ENCODE measurements at regions not wholly inside any gene's neighbourhood (a gene's known extent, or its start where the extent isn't known, plus 50 kb on each side); places are given as distances from the start of the nearest gene placed in this dataset.

DNA sequence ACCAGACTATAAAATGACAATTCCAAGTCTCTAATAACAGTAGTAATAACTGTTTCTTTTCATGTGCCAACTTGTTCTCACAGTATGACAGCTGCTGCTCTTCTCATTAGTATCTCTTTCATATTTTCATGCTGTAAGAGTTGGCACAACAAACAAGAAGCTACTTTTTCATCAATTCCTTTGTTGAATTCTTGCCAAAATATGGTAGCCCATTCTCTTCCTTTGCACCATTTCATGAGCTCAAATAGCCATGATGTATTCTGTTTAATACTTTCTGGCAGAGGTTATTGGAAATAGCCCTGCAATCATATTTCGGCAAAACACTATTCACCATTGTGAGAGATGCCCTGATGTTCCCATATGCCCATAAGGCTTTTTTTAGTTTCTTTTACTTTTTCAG lies 1100.7 kb downstream of the TRHDE start:
- DNase-seq = no peak

DNA sequence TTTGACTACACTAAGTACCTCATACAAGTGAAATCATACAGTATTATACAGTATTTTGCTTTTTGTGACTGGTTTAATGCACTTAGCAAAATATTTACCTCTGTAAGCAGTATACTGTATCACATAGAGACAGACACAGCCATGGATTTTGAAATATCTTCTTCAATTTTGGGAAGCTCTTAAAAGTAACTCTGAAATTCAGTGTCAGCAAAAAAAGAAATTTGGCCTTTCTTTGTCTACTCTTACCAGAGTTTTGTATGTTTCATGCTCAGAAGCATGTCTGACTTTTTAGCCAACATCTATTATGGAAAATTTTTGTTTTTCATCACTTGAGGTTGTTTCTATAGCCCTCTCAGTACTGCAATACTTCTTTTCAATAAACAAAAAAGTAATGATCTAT lies 1102.2 kb downstream of the TRHDE start:
- no peak for DNase-seq

DNA sequence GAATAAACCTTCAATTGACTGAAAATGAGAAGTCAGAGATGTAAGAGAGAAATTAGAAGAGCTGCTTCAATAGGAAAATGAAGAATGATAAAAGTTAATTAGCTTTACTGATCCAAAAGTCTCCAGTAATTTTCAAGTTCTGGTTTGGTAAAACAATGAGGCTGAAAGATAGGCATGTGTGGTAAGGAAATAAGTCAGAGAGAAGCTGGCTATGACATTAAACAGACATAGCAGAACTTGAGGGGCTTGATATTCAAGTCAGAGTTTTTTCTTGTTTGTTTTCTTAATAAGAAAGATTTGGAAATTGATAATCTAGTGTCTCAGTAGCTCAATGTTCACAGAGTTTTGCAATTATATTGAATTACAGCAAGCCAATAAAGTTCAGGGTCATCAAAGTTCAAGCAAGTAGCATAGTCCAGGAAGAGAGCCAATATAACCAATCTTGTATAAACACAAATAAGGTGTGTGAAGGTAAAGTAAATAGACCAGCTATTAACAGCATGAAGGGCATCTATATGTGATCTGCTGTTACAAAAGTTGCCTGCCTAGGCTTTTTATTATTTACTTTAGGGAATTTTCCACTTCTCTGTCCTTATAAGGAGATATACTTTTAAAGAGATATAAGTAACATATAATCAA lies 1111.5 kb downstream of the TRHDE start:
- DNase-seq = no peak

DNA sequence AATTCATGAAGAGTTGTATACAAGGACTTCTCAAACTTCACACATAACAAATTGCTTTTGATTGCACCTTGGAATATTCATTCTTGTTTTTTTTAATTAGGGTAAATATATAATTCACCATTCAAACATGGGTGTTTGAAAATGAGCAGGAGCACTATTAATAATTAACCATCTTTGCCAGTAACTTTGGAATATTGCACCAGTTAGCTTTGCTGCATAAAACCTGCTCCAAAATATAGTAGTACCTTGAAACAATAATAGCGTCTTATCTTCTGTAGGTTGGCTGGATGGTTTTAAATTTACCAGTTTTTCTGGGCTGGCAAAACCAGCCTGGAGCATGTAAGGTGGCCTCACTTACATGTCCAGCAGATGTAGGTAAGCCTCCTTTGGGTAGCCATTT lies 1112.4 kb downstream of the TRHDE start:
- no peak for DNase-seq

DNA sequence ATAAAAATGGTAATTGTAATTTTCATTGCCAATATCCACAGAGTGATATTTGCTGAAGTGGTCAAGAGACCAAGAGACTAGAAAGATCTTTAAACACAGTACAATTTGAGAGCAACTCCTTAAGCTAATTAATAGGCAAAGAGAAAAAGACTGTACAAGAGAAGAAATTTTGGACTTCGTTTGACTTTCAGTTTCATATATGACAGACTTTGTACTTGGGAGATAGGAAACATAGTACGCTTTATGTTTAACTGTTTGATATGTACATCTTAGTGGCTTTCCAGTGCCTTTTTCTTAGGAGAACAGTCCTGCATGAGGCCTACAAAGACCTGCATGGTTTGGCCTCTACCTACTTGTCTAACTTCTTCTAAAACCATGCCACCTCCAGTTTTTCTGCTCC lies 1118.1 kb downstream of the TRHDE start:
- no peak for DNase-seq

DNA sequence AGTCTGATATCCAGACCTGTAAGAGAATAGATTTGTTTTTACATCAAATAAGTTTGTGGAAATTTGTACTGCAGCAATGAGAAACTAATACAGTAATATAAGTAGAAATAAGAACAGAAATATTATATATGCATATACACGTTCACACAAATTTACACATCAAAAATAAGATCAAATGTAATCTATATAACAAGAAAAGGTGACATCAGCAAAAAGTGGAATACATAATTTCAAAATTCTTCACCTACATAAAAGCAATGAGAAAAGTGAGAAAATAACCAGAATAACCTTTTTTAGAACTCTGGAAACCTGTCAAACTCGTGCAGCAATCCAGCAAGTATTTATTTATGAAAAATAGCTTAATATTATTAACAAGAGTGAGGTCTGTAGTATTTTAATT lies 1124.6 kb upstream of the ATXN7L3B start:
- no peak for DNase-seq

DNA sequence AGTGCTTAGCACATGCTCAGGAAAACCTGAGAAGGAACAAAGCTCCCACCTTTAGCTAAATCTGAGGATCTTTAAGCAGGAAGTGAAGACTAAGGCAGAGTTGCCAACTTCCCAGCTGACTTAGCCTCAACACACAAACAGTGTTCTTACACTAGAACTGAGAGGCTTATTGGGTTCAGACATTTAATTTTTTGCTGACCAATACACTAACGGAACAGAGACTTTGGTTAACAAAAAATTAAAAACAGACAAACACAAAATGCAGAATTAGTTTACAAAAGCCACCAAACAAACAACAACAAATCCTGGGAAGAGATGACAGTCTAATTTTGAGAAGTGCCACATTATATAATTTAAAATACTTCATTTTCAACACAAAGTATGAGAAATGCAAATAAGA lies 1123.7 kb upstream of the ATXN7L3B start:
- no peak for DNase-seq

DNA sequence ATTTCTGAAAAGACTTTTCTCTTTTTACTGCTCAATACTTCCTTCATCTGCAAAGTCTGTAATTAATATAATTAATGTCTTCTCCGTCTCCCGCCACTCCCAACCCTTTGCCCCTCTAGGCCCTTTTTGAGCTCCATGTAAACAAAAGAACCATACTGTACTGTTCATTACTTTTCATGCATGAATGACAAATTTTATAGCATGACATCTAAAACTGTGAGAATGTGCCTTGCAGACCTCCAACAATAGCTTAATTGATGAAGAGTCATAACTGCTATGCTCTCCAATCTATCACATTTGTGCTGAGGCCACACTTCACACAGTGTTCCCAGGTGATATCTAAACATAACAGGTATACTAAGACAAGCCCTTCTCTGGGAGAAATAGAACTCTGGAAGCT lies 1122.7 kb upstream of the ATXN7L3B start:
- no peak for DNase-seq

DNA sequence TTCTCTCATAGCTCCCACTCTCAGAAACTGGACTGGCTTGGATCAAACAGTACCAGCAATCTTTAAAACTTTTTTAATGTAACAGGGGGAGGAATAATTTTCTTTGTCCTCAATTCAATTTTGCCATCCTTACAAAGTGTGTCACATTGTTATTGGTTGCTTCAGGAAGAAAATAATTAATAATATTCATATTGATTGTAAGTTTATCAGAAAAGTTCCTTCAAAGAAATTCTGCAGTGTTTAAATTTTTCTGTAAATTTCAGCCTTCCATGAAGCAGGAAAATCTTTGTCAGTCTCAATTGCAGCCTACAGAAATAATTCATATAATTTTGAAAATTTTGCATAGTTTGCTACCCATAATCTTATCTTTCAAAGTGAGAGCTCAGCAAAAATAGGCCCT lies 1119.1 kb upstream of the ATXN7L3B start:
- DNase-seq = no peak

DNA sequence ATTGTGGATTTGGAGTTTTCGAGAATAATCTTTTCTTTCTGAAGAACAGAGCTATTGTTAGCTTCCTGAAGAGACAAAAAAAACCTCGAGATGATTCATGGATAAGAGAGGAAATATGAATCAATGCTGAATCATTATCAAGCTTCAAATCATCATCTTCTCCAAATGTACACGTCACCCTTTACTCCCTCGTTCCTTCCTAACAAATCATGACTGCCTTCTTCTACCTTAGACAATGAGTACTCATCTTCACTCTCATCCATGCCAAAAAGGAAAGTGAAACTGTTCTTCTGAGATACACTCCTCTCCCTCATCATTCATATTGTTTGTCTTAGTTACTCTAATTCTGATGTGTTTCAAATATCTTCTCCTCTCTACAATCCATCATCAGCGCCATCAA lies 1115.8 kb upstream of the ATXN7L3B start:
- DNase-seq = no peak

DNA sequence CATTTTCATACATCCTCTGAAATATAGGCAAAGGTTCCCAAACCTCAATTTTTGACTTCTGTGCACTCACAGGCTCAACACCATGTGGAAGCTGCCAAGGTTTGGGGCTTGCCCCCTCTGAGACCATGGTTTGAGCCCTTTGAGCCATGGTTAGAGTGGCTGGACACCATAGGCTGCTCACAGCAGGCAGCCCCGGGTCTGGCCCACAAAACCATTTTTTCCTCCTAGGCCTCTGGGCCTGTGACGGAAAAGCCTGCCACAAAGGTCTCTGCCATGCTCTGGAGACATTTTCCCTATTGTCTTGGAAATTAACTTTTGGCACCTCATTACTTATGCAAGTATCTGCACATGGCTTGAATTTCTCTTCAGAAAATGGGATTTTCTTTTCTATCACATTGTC lies 1113.2 kb upstream of the ATXN7L3B start:
- DNase-seq = no peak

DNA sequence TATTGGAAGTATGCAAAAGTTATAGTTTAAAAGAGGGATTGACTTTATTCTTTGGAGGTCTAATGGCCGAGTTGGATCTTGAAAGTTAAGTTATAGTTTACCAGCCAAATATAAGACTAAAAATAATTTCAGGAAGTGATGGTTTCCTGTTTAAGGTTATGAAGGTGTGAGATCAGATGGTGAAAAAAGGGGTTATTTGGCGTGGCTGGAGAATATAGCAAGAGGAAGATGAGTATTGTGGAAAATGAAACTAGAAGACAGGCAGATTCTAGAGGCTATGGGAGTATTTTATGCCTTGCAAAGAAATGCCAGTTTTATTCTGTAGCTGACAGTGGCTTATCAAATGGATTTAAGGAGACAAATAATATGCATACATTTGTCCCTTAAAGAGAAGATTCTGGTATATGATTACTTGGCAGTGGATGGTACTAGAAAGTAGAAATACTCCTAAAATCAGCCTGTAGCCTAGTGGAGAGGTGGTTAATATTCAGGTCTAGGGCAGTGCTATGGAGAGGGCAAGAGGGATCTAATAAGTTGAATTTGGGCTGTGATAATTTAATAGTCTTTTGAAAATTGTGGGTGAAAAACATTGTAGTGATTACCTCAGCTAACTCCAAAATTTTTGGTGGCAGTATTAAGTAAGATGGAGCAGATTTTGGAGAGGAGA lies 1091.8 kb upstream of the ATXN7L3B start:
- no peak for DNase-seq

DNA sequence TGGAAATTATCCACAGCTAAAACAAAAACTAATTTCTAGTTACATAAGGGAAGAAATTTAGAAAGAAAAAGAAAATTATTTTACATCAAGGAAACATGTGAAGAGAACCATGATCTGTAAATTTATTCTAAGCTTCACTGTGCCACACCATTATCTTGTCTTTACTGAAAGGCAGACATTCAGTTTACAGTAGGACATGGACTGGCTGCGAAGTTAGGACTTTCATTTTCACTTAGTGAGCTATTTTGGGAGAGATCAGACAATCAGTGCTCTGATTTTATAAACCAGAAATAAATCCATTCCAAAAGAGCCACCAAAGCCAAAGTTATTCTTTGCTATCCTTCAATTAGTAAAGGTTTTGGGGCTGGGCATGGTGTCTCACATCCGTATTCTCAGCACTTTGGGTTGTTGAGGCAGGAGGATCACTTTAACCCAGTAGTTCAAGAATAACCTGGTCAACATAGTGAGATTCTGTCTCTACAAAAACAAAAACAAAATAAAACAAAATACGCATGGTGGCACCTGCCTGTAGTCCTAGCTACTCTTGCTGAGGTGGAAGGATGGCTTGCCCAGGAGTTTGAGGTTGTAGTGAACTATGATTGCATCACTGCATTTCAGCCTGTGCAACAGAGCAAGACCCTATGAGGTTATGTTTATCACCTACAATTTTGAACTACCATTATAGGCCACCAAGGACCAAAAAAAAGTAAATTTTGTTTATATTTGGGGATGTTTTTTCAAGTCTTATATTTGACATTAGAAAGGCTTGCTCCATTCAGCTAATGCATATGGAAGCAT lies 1084.8 kb upstream of the ATXN7L3B start:
- DNase-seq = no peak

DNA sequence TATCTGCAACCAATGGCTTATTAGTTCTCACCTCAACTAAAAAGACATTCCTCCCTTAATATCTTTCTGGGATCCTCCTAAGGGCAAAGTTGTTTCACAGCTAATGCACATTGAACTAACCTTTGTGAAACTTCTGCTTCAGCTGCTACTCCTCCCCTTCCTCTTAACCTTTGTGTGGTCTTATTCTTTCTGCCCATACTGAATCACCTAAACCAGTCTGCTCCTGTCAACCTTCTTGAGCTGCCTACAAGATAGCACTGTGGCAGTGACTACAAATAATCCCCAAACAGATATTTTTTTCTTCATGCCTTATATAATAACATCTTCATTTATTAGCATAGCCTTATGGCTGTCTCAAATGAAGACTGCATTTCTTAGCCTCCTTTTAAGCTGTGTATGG lies 1077.4 kb upstream of the ATXN7L3B start:
- DNase-seq = no peak

DNA sequence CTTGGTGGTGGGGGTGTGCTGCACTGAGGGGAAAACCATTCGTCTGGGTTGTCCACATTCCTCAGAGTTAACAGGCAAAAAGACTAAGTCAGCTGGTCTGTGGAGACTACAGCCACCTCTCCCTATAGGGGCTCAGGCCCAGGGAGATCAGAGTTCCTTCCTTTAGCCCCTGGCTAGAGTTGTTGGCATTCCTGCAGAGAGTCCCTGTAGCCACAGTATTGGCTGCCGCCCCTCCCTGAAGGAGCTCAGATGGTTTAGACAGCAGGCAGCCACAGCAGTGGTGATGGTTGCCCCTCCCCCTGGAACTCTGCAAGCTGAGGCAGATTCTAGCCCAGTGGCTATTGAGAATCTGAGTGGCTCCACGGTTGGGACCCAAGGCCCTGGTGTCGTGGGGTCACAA lies 1072.5 kb upstream of the ATXN7L3B start:
- DNase-seq = no peak

DNA sequence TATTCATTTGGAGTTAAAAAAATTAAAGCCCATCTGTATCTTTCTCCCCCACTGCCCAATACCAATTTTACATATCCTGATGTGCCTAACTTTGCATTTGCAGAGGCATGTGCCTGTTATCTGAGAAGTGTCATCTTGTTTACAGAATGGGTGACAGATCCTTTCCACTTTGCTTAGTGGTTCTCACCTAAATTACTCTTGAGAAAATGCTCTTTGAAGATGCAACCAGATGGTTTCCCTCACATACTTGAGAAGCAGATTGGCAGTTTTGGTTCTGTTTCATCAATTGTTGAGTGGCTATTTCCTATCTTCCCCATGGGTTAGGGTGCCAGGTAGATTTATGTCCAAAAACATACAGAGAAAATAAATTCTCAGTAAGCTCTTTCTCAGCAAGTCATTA lies 1051.4 kb upstream of the ATXN7L3B start:
- DNase-seq = no peak

DNA sequence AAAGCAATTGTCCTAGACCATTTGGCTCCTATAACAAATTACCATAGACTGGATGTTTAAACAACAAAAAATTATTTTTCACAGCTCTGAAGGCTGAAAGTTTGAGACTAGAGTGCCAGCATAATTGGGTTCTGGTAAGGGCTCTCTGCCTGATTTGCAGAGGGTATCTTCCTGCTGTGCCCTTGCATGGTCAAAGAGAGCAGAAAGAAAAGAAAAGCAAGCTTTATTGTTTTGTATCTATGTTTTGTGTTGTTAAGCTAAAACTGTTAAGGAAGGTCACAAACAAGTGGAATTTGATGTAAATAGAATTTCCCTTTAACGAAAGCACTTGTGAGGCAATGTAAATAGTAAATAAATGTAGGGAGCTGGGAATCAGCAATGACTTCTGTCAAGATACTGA lies 1031.0 kb upstream of the ATXN7L3B start:
- no peak for DNase-seq

DNA sequence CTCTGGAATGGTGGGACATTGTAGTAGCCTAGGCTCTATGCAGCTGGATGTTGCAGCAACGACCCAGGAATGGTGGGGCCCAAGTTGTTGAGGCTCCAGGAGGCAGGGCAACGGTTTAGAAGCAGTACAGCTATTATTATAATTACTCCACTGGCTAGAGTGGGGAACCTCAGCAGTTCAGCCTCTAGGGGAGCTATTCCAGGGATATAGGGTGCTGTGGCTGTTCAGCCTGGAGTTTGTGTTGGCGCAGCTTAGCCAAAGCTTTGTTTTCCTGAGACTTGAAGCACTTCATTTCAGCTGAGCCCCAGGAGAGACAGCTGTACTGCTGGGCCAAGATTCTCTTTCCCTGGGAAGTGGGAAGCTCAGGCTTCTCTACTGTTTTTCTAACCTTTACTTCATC lies 1023.0 kb upstream of the ATXN7L3B start:
- DNase-seq = no peak

DNA sequence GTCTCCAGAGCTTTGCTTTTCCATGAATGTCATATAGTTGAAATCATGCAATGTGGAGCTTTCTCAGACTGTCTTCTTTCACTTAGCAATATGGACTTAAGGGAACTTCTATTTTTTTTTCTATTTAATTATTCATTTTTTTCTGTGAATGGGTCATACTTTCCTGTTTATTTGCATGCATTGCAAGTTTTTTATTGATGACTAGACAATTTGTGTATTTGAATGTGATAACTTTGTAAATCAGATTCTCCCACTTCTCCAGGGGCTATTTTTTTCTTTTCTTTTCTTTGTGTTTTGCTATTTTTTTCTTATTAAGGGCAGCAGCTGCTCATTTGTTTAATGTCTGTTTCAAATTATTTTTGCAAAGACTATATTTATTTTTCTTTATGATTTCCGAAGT lies 1019.8 kb upstream of the ATXN7L3B start:
- no peak for DNase-seq

DNA sequence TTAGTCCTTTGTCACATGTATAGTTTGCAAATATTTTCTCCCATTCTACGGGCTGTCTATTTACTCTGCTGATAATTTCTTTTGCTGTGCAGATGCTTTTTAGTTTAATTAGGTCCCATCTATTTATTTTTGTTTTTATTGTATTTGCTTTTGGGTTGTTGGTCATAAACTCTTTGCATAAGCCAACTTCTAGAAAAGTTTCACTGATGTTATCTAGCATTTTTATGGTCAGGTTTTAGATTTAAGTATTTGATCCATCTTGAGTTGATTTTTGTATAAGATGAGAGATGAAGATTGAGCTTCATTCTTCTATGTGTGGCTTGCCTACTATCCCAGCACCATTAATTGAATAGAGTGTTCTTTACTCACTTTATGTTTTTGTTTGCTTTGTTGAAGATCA lies 1008.4 kb upstream of the ATXN7L3B start:
- no peak for DNase-seq

DNA sequence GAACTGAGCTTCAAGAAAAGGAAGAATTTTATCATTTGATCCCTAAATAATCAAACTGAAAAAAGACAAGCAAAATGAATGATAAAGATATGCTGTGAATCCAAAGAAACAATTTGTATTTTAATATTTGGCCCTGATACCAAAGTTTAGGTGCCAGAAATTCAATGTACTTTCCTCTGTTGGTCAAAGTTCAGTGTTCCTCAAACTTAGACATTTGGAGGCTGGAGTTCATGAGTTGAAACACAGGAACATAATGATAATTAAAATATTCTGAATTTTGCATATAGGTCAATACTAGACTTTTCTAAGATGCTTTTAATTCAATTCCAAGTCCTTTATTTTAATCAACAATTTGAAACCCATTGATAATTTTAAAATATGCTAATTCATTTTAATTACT lies 1007.7 kb upstream of the ATXN7L3B start:
- DNase-seq = no peak

DNA sequence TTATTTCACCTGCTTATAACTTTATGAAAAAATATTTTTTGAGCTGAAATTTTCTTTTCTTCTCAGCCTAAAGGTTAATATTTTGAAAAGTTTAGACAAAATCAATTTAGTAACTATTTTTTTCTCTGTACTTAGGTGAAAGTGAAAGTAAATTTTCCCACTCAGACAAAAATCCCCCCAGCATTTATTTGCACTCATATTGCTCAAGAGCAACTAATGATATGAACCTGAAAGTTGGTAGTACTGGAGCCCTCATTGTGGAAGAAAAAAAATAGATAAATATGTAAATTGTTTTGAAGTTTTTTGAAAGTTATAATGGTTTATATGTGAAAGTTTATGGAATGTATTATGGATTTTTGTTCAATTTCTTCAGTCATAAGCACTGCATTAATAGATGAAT lies 1005.9 kb upstream of the ATXN7L3B start:
- no peak for DNase-seq

DNA sequence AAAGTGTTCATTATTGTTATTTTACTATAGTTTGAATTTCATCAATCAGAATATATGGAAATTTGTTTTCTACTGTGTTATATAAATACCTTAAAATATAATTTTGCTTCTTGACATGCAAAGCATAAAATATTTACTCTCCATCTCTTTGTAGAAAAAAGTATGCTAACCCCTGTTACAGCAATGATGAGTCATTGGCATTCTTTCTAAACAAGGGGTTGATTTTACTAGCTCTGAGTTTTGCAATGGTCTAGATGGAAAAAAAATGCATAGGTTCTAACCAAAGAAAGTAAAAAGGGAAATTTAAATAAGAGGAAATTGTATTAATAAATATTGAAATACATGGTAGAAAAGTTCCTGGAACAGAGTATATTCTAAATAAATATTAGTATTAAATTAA lies 990.2 kb upstream of the ATXN7L3B start:
- no peak for DNase-seq

DNA sequence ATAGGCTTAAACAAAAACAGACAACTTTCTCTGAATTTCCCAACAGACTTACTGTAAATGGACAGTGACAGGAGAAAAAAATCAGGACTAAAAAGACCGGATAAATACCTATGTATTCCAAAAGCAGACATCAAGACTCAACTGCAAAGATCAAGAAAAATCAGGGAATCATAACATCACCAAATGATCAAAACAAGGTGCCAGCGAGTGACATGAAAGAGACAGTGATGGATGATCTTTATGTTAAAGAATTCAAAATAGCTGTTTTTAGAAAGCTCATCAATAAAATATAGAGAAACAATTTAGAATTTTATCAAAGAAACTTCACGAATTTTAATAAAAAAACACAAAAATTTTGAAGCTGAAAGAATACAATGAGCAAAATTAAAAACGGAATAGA lies 952.5 kb upstream of the ATXN7L3B start:
- DNase-seq = no peak

All from NCI-H226 (cell line).